ENCODE measurements at regions not wholly inside any gene's neighbourhood (a gene's known extent, or its start where the extent isn't known, plus 50 kb on each side); places are given as distances from the start of the nearest gene placed in this dataset.

DNA sequence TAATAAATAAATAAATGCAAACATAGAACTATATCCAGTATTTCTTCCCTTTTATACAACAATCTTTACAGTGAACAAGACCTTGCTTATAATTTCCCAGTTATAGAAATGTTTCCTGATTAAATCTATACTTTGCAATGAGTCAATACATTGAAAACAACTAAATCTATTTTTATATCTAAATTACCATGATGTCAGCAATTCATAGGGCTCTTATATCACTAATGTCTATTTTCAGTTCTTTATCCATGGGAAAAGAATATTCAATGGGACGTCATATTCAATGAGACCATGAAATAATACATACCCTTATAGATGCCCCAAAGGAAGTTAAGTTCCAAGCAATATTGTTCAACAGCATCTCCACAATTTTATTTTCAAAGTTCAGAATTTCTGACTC is 359.9 kb downstream of the CASP12 start:
- H4K8ac ChIP-seq (ENCODE audit: low read length), result no peak overlapping the region
- no peak overlapping the region for H3K23ac ChIP-seq (ENCODE audit: low read length in 2 of 2)
- 100% methylated on average over 1 of the region's 1 CpG for WGBS
- no peaks in the 10 kb centered on the region for H3K9me3 ChIP-seq (ENCODE audit: control insufficient read depth, low read length)
- H2AK5ac ChIP-seq (ENCODE audit: low read length, severe bottlenecking), result no peak overlapping the region
- DNase-seq, result no peak
- H3K4me1 ChIP-seq (ENCODE audit: control insufficient read depth, insufficient read depth, low read depth, low read length), result no peaks in the 10 kb centered on the region
- H3K9ac ChIP-seq (ENCODE audit: low read length), result no peak overlapping the region
- H3K27me3 ChIP-seq (ENCODE audit: control insufficient read depth in 1 of 2, insufficient read depth in 1 of 2, low read length in 2 of 2), result no peaks in the 10 kb centered on the region
- no peak overlapping the region for H3K4me2 ChIP-seq (ENCODE audit: low read length, poor library complexity, severe bottlenecking)
- no peak overlapping the region for H2BK5ac ChIP-seq (ENCODE audit: low read depth, low read length, poor library complexity, severe bottlenecking)
- H3K79me1 ChIP-seq (replicated peaks; ENCODE audit: low read length, poor library complexity, severe bottlenecking), result no peaks in the 10 kb centered on the region
- no peak overlapping the region for H4K91ac ChIP-seq (ENCODE audit: low read length)
- no peak overlapping the region for H2BK12ac ChIP-seq (ENCODE audit: low read length in 2 of 2)
- no peak overlapping the region for H3K4me3 ChIP-seq (ENCODE audit: insufficient read depth in 1 of 2, low read depth in 1 of 2, low read length in 2 of 2)
- no peak overlapping the region for H2BK15ac ChIP-seq (ENCODE audit: low read depth, poor library complexity, severe bottlenecking)
- H2AFZ ChIP-seq (ENCODE audit: low read depth, low read length), result no peak overlapping the region
- no peaks in the 10 kb centered on the region for H3K36me3 ChIP-seq (ENCODE audit: control insufficient read depth in 1 of 2, insufficient read depth in 2 of 2, low read depth in 1 of 2, low read length in 2 of 2)
- no peak overlapping the region for H3K14ac ChIP-seq (ENCODE audit: low read length in 2 of 2)
- no peak overlapping the region for H2BK120ac ChIP-seq (ENCODE audit: low read depth, low read length)
- H3K27ac ChIP-seq (ENCODE audit: low read length, poor library complexity, severe bottlenecking), result no peak overlapping the region
- H3K4ac ChIP-seq (ENCODE audit: low read depth in 1 of 2, low read length in 2 of 2), result no peak overlapping the region
- H3K18ac ChIP-seq (ENCODE audit: low read depth in 1 of 2, low read length in 2 of 2), result no peak overlapping the region

DNA sequence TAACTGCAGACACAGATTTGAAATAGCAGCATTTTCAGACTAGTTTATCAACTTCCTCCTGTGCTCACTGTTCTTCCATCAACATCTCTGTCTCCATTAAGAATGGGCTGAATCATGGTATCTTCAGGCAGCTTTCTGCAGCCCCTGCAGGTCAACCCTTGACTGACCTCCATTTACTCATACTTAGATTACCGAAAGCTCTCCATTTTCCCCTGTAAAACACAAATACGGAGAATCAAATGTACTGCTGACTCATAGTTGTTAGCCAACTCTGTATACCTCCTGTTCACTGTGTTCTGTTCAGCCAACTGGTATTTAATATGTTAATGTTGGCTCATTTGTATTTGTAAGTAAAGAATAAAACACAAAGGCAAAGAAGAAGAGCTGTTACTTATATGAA is 364.0 kb downstream of the CASP12 start:
- Histone ChIP-seq H3K14ac (ENCODE audit: low read length in 2 of 2) (no peak overlapping the region), H3K79me1 (replicated peaks; ENCODE audit: low read length, poor library complexity, severe bottlenecking) (no peaks in the 10 kb centered on the region), H2AK5ac (ENCODE audit: low read length, severe bottlenecking) (no peak overlapping the region), H4K8ac (ENCODE audit: low read length) (no peak overlapping the region), H2BK120ac (ENCODE audit: low read depth, low read length) (no peak overlapping the region), H3K27me3 (ENCODE audit: control insufficient read depth in 1 of 2, insufficient read depth in 1 of 2, low read length in 2 of 2) (no peaks in the 10 kb centered on the region), H3K23ac (ENCODE audit: low read length in 2 of 2) (no peak overlapping the region), H2BK5ac (ENCODE audit: low read depth, low read length, poor library complexity, severe bottlenecking) (no peak overlapping the region), H3K36me3 (ENCODE audit: control insufficient read depth in 1 of 2, insufficient read depth in 2 of 2, low read depth in 1 of 2, low read length in 2 of 2) (no peaks in the 10 kb centered on the region), H3K4me2 (ENCODE audit: low read length, poor library complexity, severe bottlenecking) (no peak overlapping the region), H3K27ac (ENCODE audit: low read length, poor library complexity, severe bottlenecking) (peak overlapping the region; percentile 35), H3K4me3 (ENCODE audit: insufficient read depth in 1 of 2, low read depth in 1 of 2, low read length in 2 of 2) (no peak overlapping the region), H3K9ac (ENCODE audit: low read length) (no peak overlapping the region), H3K4me1 (ENCODE audit: control insufficient read depth, insufficient read depth, low read depth, low read length) (no peaks in the 10 kb centered on the region), H3K4ac (ENCODE audit: low read depth in 1 of 2, low read length in 2 of 2) (no peak overlapping the region), H3K9me3 (ENCODE audit: control insufficient read depth, low read length) (no peaks in the 10 kb centered on the region), H2AFZ (ENCODE audit: low read depth, low read length) (no peak overlapping the region), H3K18ac (ENCODE audit: low read depth in 1 of 2, low read length in 2 of 2) (no peak overlapping the region), H2BK15ac (ENCODE audit: low read depth, poor library complexity, severe bottlenecking) (no peak overlapping the region), H2BK12ac (ENCODE audit: low read length in 2 of 2) (no peak overlapping the region), H4K91ac (ENCODE audit: low read length) (no peak overlapping the region)
- DNase-seq, result peak; percentile 61
- 0% methylated on average over 2 of the region's 2 CpGs for WGBS

DNA sequence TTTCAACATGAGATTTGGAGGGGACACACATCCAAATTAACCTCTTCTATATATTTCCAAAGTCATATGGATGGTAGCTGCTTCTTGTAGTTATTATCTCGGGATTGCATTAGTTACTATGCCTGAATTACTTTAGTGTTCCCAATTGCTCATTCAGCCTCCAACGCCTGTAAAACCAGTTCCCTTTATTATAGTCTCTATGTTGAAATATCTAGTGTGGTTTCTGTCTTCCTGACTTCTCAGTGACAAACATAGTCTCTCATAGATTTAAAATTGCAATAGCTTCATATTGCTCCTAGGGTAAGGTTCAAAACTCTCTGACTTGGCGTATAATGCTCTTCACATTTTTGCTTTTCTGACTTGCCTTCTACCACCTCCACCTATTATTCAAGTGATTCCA is 366.4 kb downstream of the CASP12 start:
- H3K14ac ChIP-seq (ENCODE audit: low read length in 2 of 2), result no peak overlapping the region
- no peak overlapping the region for H4K8ac ChIP-seq (ENCODE audit: low read length)
- no peak overlapping the region for H3K4me2 ChIP-seq (ENCODE audit: low read length, poor library complexity, severe bottlenecking)
- no peaks in the 10 kb centered on the region for H3K27me3 ChIP-seq (ENCODE audit: control insufficient read depth in 1 of 2, insufficient read depth in 1 of 2, low read length in 2 of 2)
- no peak for DNase-seq
- H2AFZ ChIP-seq (ENCODE audit: low read depth, low read length), result no peak overlapping the region
- no peak overlapping the region for H3K27ac ChIP-seq (ENCODE audit: low read length, poor library complexity, severe bottlenecking)
- no peak overlapping the region for H2BK120ac ChIP-seq (ENCODE audit: low read depth, low read length)
- H3K18ac ChIP-seq (ENCODE audit: low read depth in 1 of 2, low read length in 2 of 2), result no peak overlapping the region
- no peaks in the 10 kb centered on the region for H3K36me3 ChIP-seq (ENCODE audit: control insufficient read depth in 1 of 2, insufficient read depth in 2 of 2, low read depth in 1 of 2, low read length in 2 of 2)
- no peak overlapping the region for H2BK15ac ChIP-seq (ENCODE audit: low read depth, poor library complexity, severe bottlenecking)
- no peak overlapping the region for H2BK12ac ChIP-seq (ENCODE audit: low read length in 2 of 2)
- H4K91ac ChIP-seq (ENCODE audit: low read length), result no peak overlapping the region
- H3K23ac ChIP-seq (ENCODE audit: low read length in 2 of 2), result no peak overlapping the region
- no peaks in the 10 kb centered on the region for H3K4me1 ChIP-seq (ENCODE audit: control insufficient read depth, insufficient read depth, low read depth, low read length)
- no peaks in the 10 kb centered on the region for H3K9me3 ChIP-seq (ENCODE audit: control insufficient read depth, low read length)
- no peak overlapping the region for H3K4me3 ChIP-seq (ENCODE audit: insufficient read depth in 1 of 2, low read depth in 1 of 2, low read length in 2 of 2)
- WGBS, result 73% methylated on average over 2 of the region's 3 CpGs
- no peak overlapping the region for H3K9ac ChIP-seq (ENCODE audit: low read length)
- no peak overlapping the region for H2AK5ac ChIP-seq (ENCODE audit: low read length, severe bottlenecking)
- no peaks in the 10 kb centered on the region for H3K79me1 ChIP-seq (replicated peaks; ENCODE audit: low read length, poor library complexity, severe bottlenecking)
- H2BK5ac ChIP-seq (ENCODE audit: low read depth, low read length, poor library complexity, severe bottlenecking), result no peak overlapping the region
- no peak overlapping the region for H3K4ac ChIP-seq (ENCODE audit: low read depth in 1 of 2, low read length in 2 of 2)

DNA sequence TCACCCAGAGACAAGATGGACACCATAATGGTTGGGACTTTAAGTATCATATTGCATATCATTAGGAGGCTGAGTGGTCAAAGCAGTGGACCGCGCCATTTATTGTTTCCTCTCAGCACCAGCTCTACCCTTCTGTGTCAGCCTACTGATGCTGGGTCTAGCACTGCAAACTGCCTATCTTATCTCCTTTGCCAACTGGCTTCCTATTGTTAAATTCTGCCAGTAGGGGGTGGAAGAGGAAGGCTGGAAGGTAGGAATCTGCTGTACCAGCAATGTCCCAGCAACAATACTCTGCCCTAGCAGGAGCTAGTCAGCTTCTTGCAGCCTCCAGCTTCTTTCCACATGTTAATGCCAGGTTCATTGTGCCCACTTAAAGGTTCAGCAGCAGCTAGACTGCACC is 367.1 kb upstream of the PDGFD start:
- no peak overlapping the region for H3K14ac ChIP-seq (ENCODE audit: low read length in 2 of 2)
- WGBS, result 100% methylated on average over 2 of the region's 2 CpGs
- H3K4me3 ChIP-seq (ENCODE audit: insufficient read depth in 1 of 2, low read depth in 1 of 2, low read length in 2 of 2), result no peak overlapping the region
- no peak for DNase-seq
- no peak overlapping the region for H3K4me2 ChIP-seq (ENCODE audit: low read length, poor library complexity, severe bottlenecking)
- no peak overlapping the region for H4K8ac ChIP-seq (ENCODE audit: low read length)
- H2AFZ ChIP-seq (ENCODE audit: low read depth, low read length), result no peak overlapping the region
- H3K4me1 ChIP-seq (ENCODE audit: control insufficient read depth, insufficient read depth, low read depth, low read length), result no peaks in the 10 kb centered on the region
- no peaks in the 10 kb centered on the region for H3K9me3 ChIP-seq (ENCODE audit: control insufficient read depth, low read length)
- H3K4ac ChIP-seq (ENCODE audit: low read depth in 1 of 2, low read length in 2 of 2), result no peak overlapping the region
- no peak overlapping the region for H2BK5ac ChIP-seq (ENCODE audit: low read depth, low read length, poor library complexity, severe bottlenecking)
- no peak overlapping the region for H3K9ac ChIP-seq (ENCODE audit: low read length)
- no peak overlapping the region for H3K27ac ChIP-seq (ENCODE audit: low read length, poor library complexity, severe bottlenecking)
- H4K91ac ChIP-seq (ENCODE audit: low read length), result no peak overlapping the region
- H3K23ac ChIP-seq (ENCODE audit: low read length in 2 of 2), result no peak overlapping the region
- H2BK120ac ChIP-seq (ENCODE audit: low read depth, low read length), result no peak overlapping the region
- no peak overlapping the region for H2AK5ac ChIP-seq (ENCODE audit: low read length, severe bottlenecking)
- H3K27me3 ChIP-seq (ENCODE audit: control insufficient read depth in 1 of 2, insufficient read depth in 1 of 2, low read length in 2 of 2), result no peaks in the 10 kb centered on the region
- H3K36me3 ChIP-seq (ENCODE audit: control insufficient read depth in 1 of 2, insufficient read depth in 2 of 2, low read depth in 1 of 2, low read length in 2 of 2), result no peaks in the 10 kb centered on the region
- no peak overlapping the region for H2BK15ac ChIP-seq (ENCODE audit: low read depth, poor library complexity, severe bottlenecking)
- no peak overlapping the region for H3K18ac ChIP-seq (ENCODE audit: low read depth in 1 of 2, low read length in 2 of 2)
- H3K79me1 ChIP-seq (replicated peaks; ENCODE audit: low read length, poor library complexity, severe bottlenecking), result no peaks in the 10 kb centered on the region
- no peak overlapping the region for H2BK12ac ChIP-seq (ENCODE audit: low read length in 2 of 2)
